K562 (cell line): ENCODE measurements at regions not wholly inside any gene's neighbourhood (a gene's known extent, or its start where the extent isn't known, plus 50 kb on each side); places are given as distances from the start of the nearest gene placed in this dataset.

ENCODE experiments used
- ATF3 ChIP-seq, 2 experiments: fragments of 450-650 bp in 1 of 2; sonication (generic) in 1 of 2; formaldehyde crosslinking in 1 of 2; IDR thresholded peaks in 1 of 2; conservative IDR thresholded peaks in 1 of 2; 2 replicates each; pipeline versions ENCODE4 v1.6.1 to v1.8.1; 2016 to 2023; ENCODE audit warnings: mild to moderate bottlenecking in 2 of 2, moderate library complexity in 2 of 2, inconsistent platforms in 1 of 2, missing genetic modification reagents in 1 of 2
- CBFB ChIP-seq: sonication (generic); formaldehyde crosslinking; IDR thresholded peaks from 2 replicates; pipeline ENCODE4 v1.4.0; 2020; ENCODE audit warnings: mild to moderate bottlenecking, missing genetic modification reagents
- CHCHD3 ChIP-seq: fragments of 250-450 bp; sonication (Bioruptor Pico); IDR thresholded peaks from 2 replicates; pipeline ENCODE4 v2.1.2; 2022; ENCODE audit warnings: mild to moderate bottlenecking
- CXXC5 ChIP-seq: fragments of 250-450 bp; sonication (Bioruptor Pico); IDR thresholded peaks from 2 replicates; pipeline ENCODE4 v1.8.0; 2022; ENCODE audit warnings: inconsistent platforms, mild to moderate bottlenecking, moderate library complexity
- ETS1 ChIP-seq: conservative IDR thresholded peaks from 2 replicates; pipeline ENCODE4 v1.6.1; 2011; ENCODE audit warnings: low read depth, mild to moderate bottlenecking, low read length; ENCODE audit not compliant: control insufficient read depth
- FOS ChIP-seq: IDR thresholded peaks from 3 replicates; pipeline ENCODE4 v1.6.1; 2011; ENCODE audit not compliant: insufficient read length; ENCODE audit errors: extremely low read depth
- GABPB1 ChIP-seq: sonication (generic); formaldehyde crosslinking; IDR thresholded peaks from 2 replicates; pipeline ENCODE4 v1.8.0; 2022; ENCODE audit warnings: mild to moderate bottlenecking, missing genetic modification reagents
- HDAC1 ChIP-seq, 2 experiments: fragments of 450-650 bp; IDR thresholded peaks; 2 replicates each; pipeline ENCODE4 v1.6.1; 2016 to 2017; ENCODE audit warnings: inconsistent platforms in 1 of 2, mild to moderate bottlenecking in 1 of 2, moderate library complexity in 1 of 2
- HINFP ChIP-seq: fragments of 450-650 bp; conservative IDR thresholded peaks from 2 replicates; pipeline ENCODE4 v1.6.1; 2016; ENCODE audit warnings: missing genetic modification characterization, low read depth, mild to moderate bottlenecking, control low read depth, missing compliant biosample characterization
- HOMEZ ChIP-seq: fragments of 250-450 bp; sonication (Bioruptor Pico); IDR thresholded peaks from 2 replicates; pipeline ENCODE4 v1.4.0; 2020; ENCODE audit warnings: mild to moderate bottlenecking, moderate library complexity
- JUNB ChIP-seq: fragments of 450-650 bp; formaldehyde crosslinking; conservative IDR thresholded peaks from 2 replicates; pipeline ENCODE4 v1.4.0; 2020; ENCODE audit warnings: mild to moderate bottlenecking
- JUND ChIP-seq, 2 experiments: IDR thresholded peaks; 2 replicates in 1 of 2; 3 replicates in 1 of 2; pipeline ENCODE4 v1.6.1; 2011; ENCODE audit warnings: borderline replicate concordance in 2 of 2, low read depth in 2 of 2, low read length in 2 of 2, improper control_type of control experiment in 1 of 2, missing biosample characterization in 1 of 2, missing genetic modification characterization in 1 of 2, missing genetic modification reagents in 1 of 2
- KAT2B ChIP-seq: IDR thresholded peaks from one replicate; pipeline ENCODE4 v1.6.1; 2012; ENCODE audit warnings: low read depth, mild to moderate bottlenecking, control low read depth, inconsistent platforms, low read length, moderate library complexity
- L3MBTL2 ChIP-seq: fragments of 450-650 bp; IDR thresholded peaks from 2 replicates; pipeline ENCODE4 v1.6.1; 2016; ENCODE audit warnings: mild to moderate bottlenecking, moderate library complexity
- MAFG ChIP-seq: fragments of 450-650 bp; conservative IDR thresholded peaks from 2 replicates; pipeline ENCODE4 v1.6.1; 2016; ENCODE audit warnings: missing genetic modification characterization, missing compliant biosample characterization
- MECOM ChIP-seq: fragments of 250-450 bp; sonication (Bioruptor Pico); IDR thresholded peaks from 2 replicates; pipeline ENCODE4 v1.8.0; 2022; ENCODE audit warnings: inconsistent platforms
- NFIC ChIP-seq: fragments of 450-650 bp; IDR thresholded peaks from 2 replicates; pipeline ENCODE4 v1.6.1; 2017; ENCODE audit warnings: mild to moderate bottlenecking, inconsistent platforms
- POLR2B ChIP-seq: fragments of 450-650 bp; IDR thresholded peaks from 2 replicates; pipeline ENCODE4 v1.6.1; 2018; ENCODE audit warnings: low read depth; ENCODE audit not compliant: partially characterized antibody
- PURB ChIP-seq: sonication (generic); formaldehyde crosslinking; IDR thresholded peaks from 2 replicates; pipeline ENCODE4 v1.9.0; 2021; ENCODE audit warnings: low read depth, mild to moderate bottlenecking, missing genetic modification reagents
- SRF ChIP-seq, 2 experiments: fragments of 250-450, 450-650 bp in 1 of 2; sonication (Bioruptor Pico) in 1 of 2; sonication (generic) in 1 of 2; formaldehyde crosslinking; IDR thresholded peaks; 2 replicates each; pipeline versions ENCODE4 v1.5.0 to v1.5.1; 2020 to 2022; ENCODE audit warnings: mild to moderate bottlenecking in 1 of 2, missing genetic modification reagents in 1 of 2
- TFAM ChIP-seq: fragments of 250-450 bp; sonication (Bioruptor Pico); conservative IDR thresholded peaks from 2 replicates; pipeline ENCODE4 v1.5.0; 2021; ENCODE audit warnings: mild to moderate bottlenecking, moderate library complexity
- ZNF436 ChIP-seq: fragments of 250-450, 450-650 bp; sonication (Bioruptor Pico); formaldehyde crosslinking; IDR thresholded peaks from 2 replicates; pipeline ENCODE4 v1.7.0; 2020; ENCODE audit warnings: mild to moderate bottlenecking
- ZNF57 ChIP-seq: fragments of 450-650 bp; formaldehyde crosslinking; IDR thresholded peaks from 2 replicates; pipeline ENCODE4 v1.4.0; 2020; ENCODE audit warnings: mild to moderate bottlenecking, moderate library complexity
- ZNF589 ChIP-seq: fragments of 200-800 bp; sonication (Bioruptor generic); IDR thresholded peaks from 2 replicates; pipeline ENCODE4 v1.6.1; 2016; ENCODE audit warnings: low read depth, missing genetic modification characterization, missing compliant biosample characterization
- ZNF717 ChIP-seq: fragments of 250-450 bp; sonication (Bioruptor Pico); IDR thresholded peaks from 2 replicates; pipeline ENCODE4 v1.5.0; 2021

GRCh38 chr1:166675213-166675612, 164.1 kb upstream of the POGK start (continued):
- TF ChIP-seq HDAC1 (IDR thresholded peaks at IDR 0.05) (peak in 1 of 2 experiments; percentile 52; a peak in 1 of 4 replicates), TFAM (CRISPR knock-in tag) (no peak), GABPB1 (no peak), ZNF589 (CRISPR knock-in tag) (no peak), JUNB (CRISPR knock-in tag) (peak; percentile 53; the same call in 1 of the 2 replicates), PURB (CRISPR knock-in tag) (no peak), CBFB (CRISPR knock-in tag) (no peak), CXXC5 (CRISPR knock-in tag) (peak; percentile 27; the same call in 1 of the 2 replicates), JUND (IDR thresholded peaks at IDR 0.05; ENCODE audit: borderline replicate concordance, low read depth, low read length) (peak; percentile 79; the same call in 1 of the 2 replicates), JUND (tag; IDR thresholded peaks at IDR 0.05; ENCODE audit: borderline replicate concordance, low read depth, low read length) (peak; percentile 81; the same call in 2 of the 3 replicates), ZNF717 (CRISPR knock-in tag) (no peak), HOMEZ (CRISPR knock-in tag) (no peak), FOS (no peak), HINFP (tag) (0 out of 2 replicates have a peak, but pooled peaks have one; percentile 38), ZNF436 (CRISPR knock-in tag) (no peak), MECOM (no peak), POLR2B (no peak), MAFG (peak; percentile 99), KAT2B (no peak), L3MBTL2 (no peak), ZNF57 (no peak), ATF3 (IDR thresholded peaks at IDR 0.05) (peak; percentile 77), ATF3 (CRISPR knock-in tag; conservative IDR thresholded peaks at IDR 0.05) (no peak), ETS1 (no peak), NFIC (0 out of 2 replicates have a peak, but pooled peaks have one; percentile 17), CHCHD3 (no peak), SRF (CRISPR knock-in tag; IDR thresholded peaks at IDR 0.05) (peak in 1 of 2 experiments; percentile 24; a peak in 1 of 4 replicates)
